GM18873 (cell line): ENCODE measurements at regions not wholly inside any gene's neighbourhood (a gene's known extent, or its start where the extent isn't known, plus 50 kb on each side); places are given as distances from the start of the nearest gene placed in this dataset.

Experiments
- ATAC-seq: cut with Tn5 transposase; IDR thresholded peaks from one replicate; pipeline ENCODE4 v1.9.1; 2021; ENCODE audit warnings: mild to moderate bottlenecking, moderate library complexity, moderate number of reproducible peaks; ENCODE audit not compliant: unreplicated experiment, low FRiP score

GRCh38 chr4:125433453-125433852 is 118.7 kb downstream of the FAT4 start:
- no peak for ATAC-seq

- ATAC-seq = no peak
These were observed 119.4 kb downstream of the FAT4 start for GRCh38 chr4:125434136-125434535.

GRCh38 chr4:125440814-125441213 is 126.1 kb downstream of the FAT4 start:
- no peak for ATAC-seq

- no peak for ATAC-seq
These were observed 129.4 kb downstream of the FAT4 start for GRCh38 chr4:125444166-125444565.

- ATAC-seq = no peak
These were observed 130.8 kb downstream of the FAT4 start for GRCh38 chr4:125445525-125445924.

GRCh38 chr4:125447551-125448290 is 133.0 kb downstream of the FAT4 start:
- ATAC-seq = no peak

GRCh38 chr4:125456075-125456474 is 141.3 kb downstream of the FAT4 start:
- no peak for ATAC-seq

GRCh38 chr4:125459531-125459930 is 144.8 kb downstream of the FAT4 start:
- ATAC-seq = no peak

GRCh38 chr4:125461676-125462363 is 147.1 kb downstream of the FAT4 start:
- no peak for ATAC-seq

- ATAC-seq = no peak
These were observed 149.4 kb downstream of the FAT4 start for GRCh38 chr4:125464146-125464545.

- no peak for ATAC-seq
These were observed 166.7 kb downstream of the FAT4 start for GRCh38 chr4:125481334-125482045.

GRCh38 chr4:125482822-125483221 is 168.1 kb downstream of the FAT4 start:
- no peak for ATAC-seq

- ATAC-seq = no peak
These were observed 168.5 kb downstream of the FAT4 start for GRCh38 chr4:125483278-125483677.

GRCh38 chr4:125484912-125485311 is 170.2 kb downstream of the FAT4 start:
- ATAC-seq = no peak

- ATAC-seq = no peak
These were observed 171.6 kb downstream of the FAT4 start for GRCh38 chr4:125486351-125486750.

- no peak for ATAC-seq
These were observed 175.4 kb downstream of the FAT4 start for GRCh38 chr4:125489952-125490690.

- ATAC-seq = no peak
These were observed 178.2 kb downstream of the FAT4 start for GRCh38 chr4:125492957-125493356.

GRCh38 chr4:125497861-125498260 is 183.1 kb downstream of the FAT4 start:
- no peak for ATAC-seq

- no peak for ATAC-seq
These were observed 184.2 kb downstream of the FAT4 start for GRCh38 chr4:125498981-125499380.

- ATAC-seq = no peak
These were observed 186.3 kb downstream of the FAT4 start for GRCh38 chr4:125501090-125501489.

- ATAC-seq = no peak
These were observed 186.8 kb downstream of the FAT4 start for GRCh38 chr4:125501568-125501967.
